GM12875 (cell line): ENCODE measurements at regions not wholly inside any gene's neighbourhood (a gene's known extent, or its start where the extent isn't known, plus 50 kb on each side); places are given as distances from the start of the nearest gene placed in this dataset.

Experiments
- H3K4me3 ChIP-seq: one replicate; pipeline ENCODE4 v1.5.1; 2011; ENCODE audit warnings: low read depth, low read length, control low read depth
- CTCF ChIP-seq: IDR thresholded peaks from 2 replicates; pipeline ENCODE4 v1.5.1; 2011; ENCODE audit warnings: low read depth, mild to moderate bottlenecking, control low read depth, inconsistent platforms, low read length, moderate library complexity, borderline replicate concordance; ENCODE audit not compliant: insufficient read depth

GRCh38 chr12:63040526-63041220 is 105.7 kb upstream of the PPM1H start:
- TF ChIP-seq CTCF: no peak
- H3K4me3 ChIP-seq: no peak overlapping the region

DNA sequence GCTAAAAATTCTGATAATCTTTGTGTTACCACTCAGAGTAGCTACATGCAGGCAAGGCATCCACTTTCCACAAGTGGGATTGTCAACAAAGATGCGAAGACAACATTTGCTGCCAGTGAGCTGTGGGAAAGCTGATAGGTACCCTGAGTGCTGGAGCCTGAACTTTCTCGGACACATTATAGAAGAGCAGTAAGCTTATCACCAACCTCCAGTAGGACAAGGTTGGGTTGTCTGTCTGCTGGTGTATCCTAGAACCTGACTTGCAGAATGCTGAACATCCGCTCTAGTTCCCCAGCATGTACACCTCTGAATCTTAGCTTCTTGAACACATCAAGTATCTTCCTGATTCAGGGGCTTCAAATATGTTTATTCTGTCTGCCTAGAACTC is 103.8 kb upstream of the PPM1H start:
- no peak for TF ChIP-seq CTCF
- H3K4me3 ChIP-seq: no peak overlapping the region

DNA sequence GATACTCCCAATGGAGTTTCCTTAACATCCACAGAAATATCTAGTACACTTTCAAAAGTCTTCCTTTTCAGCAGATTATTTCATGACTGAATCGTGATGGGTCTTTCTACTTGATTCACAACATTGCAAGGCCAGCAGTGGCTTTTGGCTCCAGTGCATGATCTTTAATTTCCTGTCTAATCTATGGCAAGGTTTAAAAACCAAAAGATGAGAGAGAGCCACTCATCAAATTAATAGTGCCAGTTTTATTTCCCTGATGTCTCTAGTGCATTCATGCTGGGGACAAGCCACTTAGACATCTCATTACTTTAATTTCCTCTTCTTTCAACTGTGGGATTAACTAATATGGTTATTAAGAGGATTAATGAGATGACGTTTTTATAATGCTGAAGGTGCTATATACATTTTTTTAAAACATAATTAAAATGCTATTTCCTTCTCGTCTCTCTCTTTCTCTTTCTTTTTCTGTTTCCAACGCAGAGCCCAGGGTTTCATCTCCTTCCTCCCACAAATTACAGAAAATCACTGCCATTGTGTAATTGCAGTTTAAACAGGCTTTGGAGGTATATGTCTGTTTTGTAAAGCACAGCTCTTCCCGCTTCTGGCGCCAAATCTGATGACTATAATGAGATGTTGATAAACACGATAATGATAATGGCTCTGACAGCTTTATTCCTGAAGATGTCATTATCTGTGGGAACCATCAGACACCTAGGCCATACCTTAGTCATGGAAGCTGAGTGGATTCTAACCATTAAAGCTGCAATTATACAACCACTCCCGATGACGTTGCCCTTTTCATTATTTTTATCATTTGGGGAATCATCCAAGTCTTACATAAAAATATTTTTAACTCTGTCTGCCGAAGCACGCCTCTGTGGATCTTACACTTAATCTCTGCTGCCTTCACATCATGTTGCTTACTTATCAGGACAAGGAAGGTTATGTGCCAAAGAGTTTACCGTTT is 103.1 kb upstream of the PPM1H start:
- no peak overlapping the region for H3K4me3 ChIP-seq
- no peak for TF ChIP-seq CTCF

GRCh38 chr12:63036974-63037335 is 102.0 kb upstream of the PPM1H start:
- H3K4me3 ChIP-seq: no peak overlapping the region
- TF ChIP-seq CTCF: no peak

DNA sequence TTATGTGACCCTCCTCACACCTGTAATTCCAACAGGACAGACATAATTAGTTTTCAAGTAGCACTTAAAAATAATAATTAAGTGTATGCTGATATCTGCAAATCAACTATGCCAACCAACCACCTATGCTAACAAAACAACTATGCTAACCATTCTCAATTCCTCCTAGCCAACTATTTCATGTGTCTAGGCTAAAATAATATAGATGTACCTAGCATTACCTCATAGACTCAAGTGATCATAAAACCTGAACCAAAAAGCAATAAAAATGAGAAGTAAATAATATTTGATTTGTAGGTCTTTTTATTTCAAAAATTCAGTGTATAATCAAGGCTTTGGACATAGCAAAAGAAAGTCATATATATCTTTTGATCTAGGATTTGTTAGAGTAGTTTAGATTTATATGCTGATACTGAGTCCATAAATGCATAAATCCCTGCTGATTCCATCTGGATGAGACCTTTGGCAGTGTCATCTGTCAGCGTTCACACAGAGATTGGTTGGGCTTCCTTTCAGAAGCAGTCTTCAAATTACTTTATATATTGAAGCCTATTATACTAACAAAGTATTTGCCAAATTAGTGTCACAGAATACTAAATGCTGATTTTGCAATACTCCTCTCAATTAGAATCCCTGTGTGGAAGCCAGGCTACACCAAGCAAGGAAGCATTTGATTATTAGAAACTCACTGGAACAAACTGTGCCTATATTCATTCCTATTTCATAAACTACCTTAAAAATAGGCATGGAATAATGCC is 101.4 kb upstream of the PPM1H start:
- no peak overlapping the region for H3K4me3 ChIP-seq
- TF ChIP-seq CTCF: no peak

DNA sequence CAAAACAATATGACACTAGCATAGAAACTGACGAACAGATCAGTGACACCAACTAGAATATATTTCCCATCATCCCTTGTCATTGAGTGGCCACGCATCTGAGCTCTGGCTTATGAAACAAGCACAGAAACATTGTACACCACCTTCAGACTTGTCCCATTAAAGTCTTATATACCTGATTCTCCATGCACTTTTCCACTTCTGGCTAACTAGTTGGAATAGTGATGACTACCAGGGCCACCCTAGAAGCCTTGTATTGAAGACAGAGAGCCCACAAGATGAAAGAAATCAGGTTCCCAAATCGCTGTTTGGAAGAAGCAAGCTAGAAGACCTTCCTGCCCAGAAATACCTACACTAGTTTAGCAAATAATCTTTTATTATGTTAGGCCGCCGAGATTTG is 99.7 kb upstream of the PPM1H start:
- TF ChIP-seq CTCF: no peak
- no peak overlapping the region for H3K4me3 ChIP-seq
